ENCODE measurements at regions not wholly inside any gene's neighbourhood (a gene's known extent, or its start where the extent isn't known, plus 50 kb on each side); places are given as distances from the start of the nearest gene placed in this dataset.

- ATAC-seq (ENCODE audit: insufficient read depth, low read depth) (no peak), DNase-seq (no peak)
- TF ChIP-seq EZH2 (IDR thresholded peaks at IDR 0.05; ENCODE audit: borderline replicate concordance, low read depth, low read length, severe bottlenecking) = no peak
- no peak for TF ChIP-seq CTCF (IDR thresholded peaks at IDR 0.05; ENCODE audit: borderline replicate concordance, extremely low read depth, low read length, poor library complexity, severe bottlenecking)
- Histone ChIP-seq H3K27me3 (ENCODE audit: insufficient read depth, low read length, poor library complexity) (no peaks in the 10 kb centered on the region), H3K4me3 (ENCODE audit: low read depth in 1 of 2, low read length in 2 of 2) (no peak overlapping the region), H3K4me2 (ENCODE audit: insufficient read depth, low read length) (no peak overlapping the region), H4K20me1 (ENCODE audit: insufficient read depth, low read length) (no peaks in the 10 kb centered on the region), H3K79me2 (ENCODE audit: insufficient read depth, low read length) (no peaks in the 10 kb centered on the region), H3K9ac (ENCODE audit: low read depth, low read length) (no peak overlapping the region), H3K9me3 (ENCODE audit: insufficient read depth, low read length, severe bottlenecking) (no peaks in the 10 kb centered on the region), H3K36me3 (ENCODE audit: insufficient read depth, low read length) (no peaks in the 10 kb centered on the region), H3K27ac (ENCODE audit: low read length) (no peak overlapping the region), H3K4me1 (ENCODE audit: insufficient read depth, low read length) (no peaks in the 10 kb centered on the region), H2AFZ (ENCODE audit: low read depth, low read length) (no peak overlapping the region)
Measured at GRCh38 chr5:128646176-128646575, 108.1 kb upstream of the FBN2 start.

- no peak for DNase-seq
- Histone ChIP-seq H3K4me2 (ENCODE audit: insufficient read depth, low read length) (no peak overlapping the region), H3K9me3 (ENCODE audit: insufficient read depth, low read length, severe bottlenecking) (no peaks in the 10 kb centered on the region), H2AFZ (ENCODE audit: low read depth, low read length) (no peak overlapping the region), H3K79me2 (ENCODE audit: insufficient read depth, low read length) (no peaks in the 10 kb centered on the region), H3K4me3 (ENCODE audit: low read depth in 1 of 2, low read length in 2 of 2) (no peak overlapping the region), H3K36me3 (ENCODE audit: insufficient read depth, low read length) (no peaks in the 10 kb centered on the region), H3K4me1 (ENCODE audit: insufficient read depth, low read length) (no peaks in the 10 kb centered on the region), H3K27me3 (ENCODE audit: insufficient read depth, low read length, poor library complexity) (no peaks in the 10 kb centered on the region), H4K20me1 (ENCODE audit: insufficient read depth, low read length) (no peaks in the 10 kb centered on the region), H3K9ac (ENCODE audit: low read depth, low read length) (no peak overlapping the region), H3K27ac (ENCODE audit: low read length) (no peak overlapping the region)
- ATAC-seq (ENCODE audit: insufficient read depth, low read depth) = no peak
- TF ChIP-seq EZH2 (IDR thresholded peaks at IDR 0.05; ENCODE audit: borderline replicate concordance, low read depth, low read length, severe bottlenecking) = no peak
- TF ChIP-seq CTCF (IDR thresholded peaks at IDR 0.05; ENCODE audit: borderline replicate concordance, extremely low read depth, low read length, poor library complexity, severe bottlenecking) = no peak
Measured at GRCh38 chr5:128649192-128649591, 111.1 kb upstream of the FBN2 start.

GRCh38 chr5:128662997-128663396, 125.0 kb upstream of the FBN2 start:
- H3K4me3 ChIP-seq (ENCODE audit: low read depth in 1 of 2, low read length in 2 of 2) = no peak overlapping the region
- no peak overlapping the region for H3K27ac ChIP-seq (ENCODE audit: low read length)
- ATAC-seq (ENCODE audit: insufficient read depth, low read depth) = no peak

More at GRCh38 chr5:128662997-128663396, 125.0 kb upstream of the FBN2 start:
- no peaks in the 10 kb centered on the region for H3K4me1 ChIP-seq (ENCODE audit: insufficient read depth, low read length)
- H3K9ac ChIP-seq (ENCODE audit: low read depth, low read length) = no peak overlapping the region
- no peaks in the 10 kb centered on the region for H3K36me3 ChIP-seq (ENCODE audit: insufficient read depth, low read length)
- H4K20me1 ChIP-seq (ENCODE audit: insufficient read depth, low read length) = no peaks in the 10 kb centered on the region
- no peaks in the 10 kb centered on the region for H3K27me3 ChIP-seq (ENCODE audit: insufficient read depth, low read length, poor library complexity)
- H3K79me2 ChIP-seq (ENCODE audit: insufficient read depth, low read length) = no peaks in the 10 kb centered on the region
- no peak overlapping the region for H3K4me2 ChIP-seq (ENCODE audit: insufficient read depth, low read length)
- DNase-seq = no peak
- TF ChIP-seq CTCF (IDR thresholded peaks at IDR 0.05; ENCODE audit: borderline replicate concordance, extremely low read depth, low read length, poor library complexity, severe bottlenecking) (no peak), EZH2 (IDR thresholded peaks at IDR 0.05; ENCODE audit: borderline replicate concordance, low read depth, low read length, severe bottlenecking) (no peak)
- no peak overlapping the region for H2AFZ ChIP-seq (ENCODE audit: low read depth, low read length)
- no peaks in the 10 kb centered on the region for H3K9me3 ChIP-seq (ENCODE audit: insufficient read depth, low read length, severe bottlenecking)
